Stimulated activated effector memory CD8-positive, alpha-beta T cell treated with anti-CD3 and anti-CD28 coated beads, Interleukin-12 subunit alpha, Interleukin-12 subunit beta, amount 100 ng/mL, for 72 hours (primary cell): ENCODE measurements at regions not wholly inside any gene's neighbourhood (a gene's known extent, or its start where the extent isn't known, plus 50 kb on each side); places are given as distances from the start of the nearest gene placed in this dataset.

Source experiments
- ATAC-seq: fragments of 150-1000 bp; cut with Tn5 transposase; 2 replicates; pipeline ENCODE4 v1.10.0; 2021
- DNase-seq, 2 donors: peaks; one replicate each; pipeline ENCODE4 v3.0.0; 2021 to 2022; ENCODE audit warnings: low spot score in 2 of 2
- H3K27ac Mint-ChIP-seq: one replicate; pipeline ENCODE4 v1.8.0; 2022; ENCODE audit warnings: mild to moderate bottlenecking, mixed read lengths
- H3K36me3 Mint-ChIP-seq: one replicate; pipeline ENCODE4 v1.8.0; 2022; ENCODE audit warnings: mild to moderate bottlenecking, mixed read lengths
- H3K4me1 Mint-ChIP-seq: one replicate; pipeline ENCODE4 v1.8.0; 2022; ENCODE audit warnings: mixed read lengths
- H3K4me3 Mint-ChIP-seq: one replicate; pipeline ENCODE4 v1.8.0; 2022; ENCODE audit warnings: mild to moderate bottlenecking, mixed read lengths
- H3K9me3 Mint-ChIP-seq: one replicate; pipeline ENCODE4 v1.8.0; 2022; ENCODE audit warnings: mixed read lengths

GRCh38 chr5:125410537-125411070 lies 664.2 kb upstream of the ZNF608 start:
- H3K4me1 Mint-ChIP-seq: peaks cover 8% of the 10 kb centered on the region
- no peak overlapping the region for H3K27ac Mint-ChIP-seq
- H3K4me3 Mint-ChIP-seq: no peak overlapping the region
- ATAC-seq: no peak
- no peak for DNase-seq
- H3K9me3 Mint-ChIP-seq: no peaks in the 10 kb centered on the region
- no peaks in the 10 kb centered on the region for H3K36me3 Mint-ChIP-seq

GRCh38 chr5:125411071-125411743 lies 664.8 kb upstream of the ZNF608 start:
- Mint-ChIP-seq H3K9me3 (no peaks in the 10 kb centered on the region), H3K4me1 (peaks cover 8% of the 10 kb centered on the region), H3K36me3 (no peaks in the 10 kb centered on the region), H3K27ac (no peak overlapping the region), H3K4me3 (no peak overlapping the region)
- ATAC-seq (no peak), DNase-seq (no peak)

GRCh38 chr5:125411744-125412560 lies 665.5 kb upstream of the ZNF608 start:
- Mint-ChIP-seq H3K27ac (no peak overlapping the region), H3K4me3 (no peak overlapping the region), H3K4me1 (peaks cover 8% of the 10 kb centered on the region), H3K36me3 (no peaks in the 10 kb centered on the region), H3K9me3 (peaks cover 4% of the 10 kb centered on the region)
- ATAC-seq: no peak
- no peak for DNase-seq

GRCh38 chr5:125412561-125413495 lies 666.4 kb upstream of the ZNF608 start:
- H3K36me3 Mint-ChIP-seq: no peaks in the 10 kb centered on the region
- no peak for ATAC-seq
- DNase-seq: no peak

GRCh38 chr5:125413496-125414274 lies 667.2 kb upstream of the ZNF608 start:
- Mint-ChIP-seq H3K4me3 (no peak overlapping the region), H3K9me3 (peaks cover 4% of the 10 kb centered on the region), H3K4me1 (peaks cover 8% of the 10 kb centered on the region), H3K36me3 (no peaks in the 10 kb centered on the region), H3K27ac (no peak overlapping the region)
- DNase-seq (no peak), ATAC-seq (no peak)

More at GRCh38 chr5:125412561-125413495, 666.4 kb upstream of the ZNF608 start:
- Mint-ChIP-seq H3K27ac (no peak overlapping the region), H3K4me1 (peaks cover 8% of the 10 kb centered on the region), H3K9me3 (peaks cover 4% of the 10 kb centered on the region), H3K4me3 (no peak overlapping the region)

- H3K27ac Mint-ChIP-seq: no peak overlapping the region
- no peak for DNase-seq
- H3K4me1 Mint-ChIP-seq: peaks cover 8% of the 10 kb centered on the region
- no peak overlapping the region for H3K4me3 Mint-ChIP-seq
- no peaks in the 10 kb centered on the region for H3K36me3 Mint-ChIP-seq
- peaks cover 4% of the 10 kb centered on the region for H3K9me3 Mint-ChIP-seq
- no peak for ATAC-seq
These were observed 668.7 kb upstream of the ZNF608 start for GRCh38 chr5:125415126-125415525.

- no peaks in the 10 kb centered on the region for H3K36me3 Mint-ChIP-seq
- peaks cover 4% of the 10 kb centered on the region for H3K9me3 Mint-ChIP-seq
- H3K27ac Mint-ChIP-seq: no peak overlapping the region
- H3K4me3 Mint-ChIP-seq: no peak overlapping the region
- peaks cover 8% of the 10 kb centered on the region for H3K4me1 Mint-ChIP-seq
- DNase-seq (no peak), ATAC-seq (no peak)
These were observed 669.6 kb upstream of the ZNF608 start for GRCh38 chr5:125416055-125416454.

GRCh38 chr5:125421006-125421405 lies 674.6 kb upstream of the ZNF608 start:
- DNase-seq: no peak
- no peaks in the 10 kb centered on the region for H3K4me1 Mint-ChIP-seq
- H3K9me3 Mint-ChIP-seq: peaks cover 7% of the 10 kb centered on the region
- no peak overlapping the region for H3K27ac Mint-ChIP-seq
- no peak for ATAC-seq
- H3K36me3 Mint-ChIP-seq: no peaks in the 10 kb centered on the region
- H3K4me3 Mint-ChIP-seq: no peak overlapping the region

- peaks cover 8% of the 10 kb centered on the region for H3K9me3 Mint-ChIP-seq
- no peaks in the 10 kb centered on the region for H3K36me3 Mint-ChIP-seq
These were observed 675.9 kb upstream of the ZNF608 start for GRCh38 chr5:125422342-125422741.

GRCh38 chr5:125424402-125425141 lies 678.1 kb upstream of the ZNF608 start:
- ATAC-seq (no peak), DNase-seq (no peak)
- H3K36me3 Mint-ChIP-seq: no peaks in the 10 kb centered on the region
- H3K9me3 Mint-ChIP-seq: peaks cover 8% of the 10 kb centered on the region
- no peaks in the 10 kb centered on the region for H3K4me1 Mint-ChIP-seq
- H3K27ac Mint-ChIP-seq: no peak overlapping the region
- H3K4me3 Mint-ChIP-seq: no peak overlapping the region

More at GRCh38 chr5:125422342-125422741, 675.9 kb upstream of the ZNF608 start:
- no peaks in the 10 kb centered on the region for H3K4me1 Mint-ChIP-seq
- no peak for ATAC-seq
- no peak overlapping the region for H3K4me3 Mint-ChIP-seq
- DNase-seq: no peak
- no peak overlapping the region for H3K27ac Mint-ChIP-seq

- H3K27ac Mint-ChIP-seq: no peak overlapping the region
- no peaks in the 10 kb centered on the region for H3K36me3 Mint-ChIP-seq
- no peak for ATAC-seq
- no peaks in the 10 kb centered on the region for H3K4me1 Mint-ChIP-seq
- no peak overlapping the region for H3K4me3 Mint-ChIP-seq
- H3K9me3 Mint-ChIP-seq: peaks cover 9% of the 10 kb centered on the region
- DNase-seq: no peak
These were observed 683.1 kb upstream of the ZNF608 start for GRCh38 chr5:125429498-125429897.

- ATAC-seq: no peak
- Mint-ChIP-seq H3K4me1 (no peaks in the 10 kb centered on the region), H3K27ac (no peak overlapping the region)
These were observed 687.0 kb upstream of the ZNF608 start for GRCh38 chr5:125433457-125433856.

GRCh38 chr5:125439243-125439642 lies 692.8 kb upstream of the ZNF608 start:
- Mint-ChIP-seq H3K4me3 (no peak overlapping the region), H3K36me3 (no peaks in the 10 kb centered on the region), H3K27ac (no peak overlapping the region), H3K9me3 (peaks cover 28% of the 10 kb centered on the region), H3K4me1 (no peaks in the 10 kb centered on the region)
- DNase-seq: no peak
- ATAC-seq: no peak

More at GRCh38 chr5:125433457-125433856, 687.0 kb upstream of the ZNF608 start:
- no peak for DNase-seq
- H3K36me3 Mint-ChIP-seq: no peaks in the 10 kb centered on the region
- H3K9me3 Mint-ChIP-seq: peaks cover 7% of the 10 kb centered on the region
- no peak overlapping the region for H3K4me3 Mint-ChIP-seq

GRCh38 chr5:125440905-125441304 lies 694.5 kb upstream of the ZNF608 start:
- H3K4me3 Mint-ChIP-seq: no peak overlapping the region
- no peak overlapping the region for H3K27ac Mint-ChIP-seq
- ATAC-seq (no peak), DNase-seq (no peak)
- peaks cover 33% of the 10 kb centered on the region for H3K9me3 Mint-ChIP-seq
- no peaks in the 10 kb centered on the region for H3K36me3 Mint-ChIP-seq
- H3K4me1 Mint-ChIP-seq: no peaks in the 10 kb centered on the region
